ENCODE measurements at regions not wholly inside any gene's neighbourhood (a gene's known extent, or its start where the extent isn't known, plus 50 kb on each side); places are given as distances from the start of the nearest gene placed in this dataset.

DNA sequence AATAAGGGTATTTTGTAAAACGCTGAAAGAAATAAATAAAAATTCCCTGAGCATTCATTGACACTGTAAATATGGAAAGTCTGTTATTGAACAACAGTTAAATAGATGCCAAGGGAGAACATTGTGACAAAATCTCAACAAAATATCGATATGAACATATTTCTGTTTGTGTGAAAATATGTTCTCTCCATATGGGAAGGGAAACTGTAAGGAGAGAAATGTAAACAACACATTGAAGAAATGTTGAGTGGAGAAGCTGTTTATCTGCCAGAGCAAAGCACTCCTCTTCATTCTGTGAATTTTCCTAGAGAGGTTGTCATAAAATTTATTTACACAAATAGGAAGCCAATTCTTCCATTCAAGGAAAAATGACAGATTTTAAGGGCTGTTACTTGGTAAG is 57.1 kb upstream of the EOMES start:
- Histone ChIP-seq H3K4me3 (no peak overlapping the region), H4K20me1 (ENCODE audit: insufficient read depth) (no peaks in the 10 kb centered on the region), H3K27ac (no peak overlapping the region), H3K79me2 (ENCODE audit: low read depth) (no peaks in the 10 kb centered on the region), H2AFZ (no peak overlapping the region), H3F3A (ENCODE audit: insufficient read depth, low read depth) (no peaks in the 10 kb centered on the region), H3K9me2 (ENCODE audit: insufficient read depth) (no peaks in the 10 kb centered on the region), H3K27me3 (ENCODE audit: insufficient read depth, low read depth) (no peaks in the 10 kb centered on the region), H3K4me1 (replicated peaks; ENCODE audit: insufficient read depth) (no peaks in the 10 kb centered on the region), H3K36me3 (ENCODE audit: low read depth) (no peaks in the 10 kb centered on the region), H3K4me2 (no peak overlapping the region), H3K9me3 (ENCODE audit: insufficient read depth, low read depth) (no peaks in the 10 kb centered on the region)
- no TSS peak for BruUV-seq (replicated peaks)
- no peak for DNase-seq
- TF ChIP-seq, protein P1, sequence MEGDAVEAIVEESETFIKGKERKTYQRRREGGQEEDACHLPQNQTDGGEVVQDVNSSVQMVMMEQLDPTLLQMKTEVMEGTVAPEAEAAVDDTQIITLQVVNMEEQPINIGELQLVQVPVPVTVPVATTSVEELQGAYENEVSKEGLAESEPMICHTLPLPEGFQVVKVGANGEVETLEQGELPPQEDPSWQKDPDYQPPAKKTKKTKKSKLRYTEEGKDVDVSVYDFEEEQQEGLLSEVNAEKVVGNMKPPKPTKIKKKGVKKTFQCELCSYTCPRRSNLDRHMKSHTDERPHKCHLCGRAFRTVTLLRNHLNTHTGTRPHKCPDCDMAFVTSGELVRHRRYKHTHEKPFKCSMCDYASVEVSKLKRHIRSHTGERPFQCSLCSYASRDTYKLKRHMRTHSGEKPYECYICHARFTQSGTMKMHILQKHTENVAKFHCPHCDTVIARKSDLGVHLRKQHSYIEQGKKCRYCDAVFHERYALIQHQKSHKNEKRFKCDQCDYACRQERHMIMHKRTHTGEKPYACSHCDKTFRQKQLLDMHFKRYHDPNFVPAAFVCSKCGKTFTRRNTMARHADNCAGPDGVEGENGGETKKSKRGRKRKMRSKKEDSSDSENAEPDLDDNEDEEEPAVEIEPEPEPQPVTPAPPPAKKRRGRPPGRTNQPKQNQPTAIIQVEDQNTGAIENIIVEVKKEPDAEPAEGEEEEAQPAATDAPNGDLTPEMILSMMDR (conservative IDR thresholded peaks at IDR 0.05) = no peak
- TF ChIP-seq EZH2 (IDR thresholded peaks at IDR 0.05; ENCODE audit: low read depth) = no peak
- intact Hi-C loops (cut with micrococcal nuclease; ENCODE audit: unreplicated experiment) = no loop called here
- POLR2A ChIA-PET (ENCODE audit: unreplicated experiment) = no interaction called here
- CTCF ChIA-PET = no interaction called here

GRCh38 chr3:27789420-27789819 is 67.3 kb upstream of the EOMES start:
- intact Hi-C loops (cut with micrococcal nuclease; ENCODE audit: unreplicated experiment) = no loop called here
- Histone ChIP-seq H3K4me1 (replicated peaks; ENCODE audit: insufficient read depth) (no peaks in the 10 kb centered on the region), H3F3A (ENCODE audit: insufficient read depth, low read depth) (no peaks in the 10 kb centered on the region), H3K36me3 (ENCODE audit: low read depth) (no peaks in the 10 kb centered on the region), H3K9me2 (ENCODE audit: insufficient read depth) (no peaks in the 10 kb centered on the region), H3K79me2 (ENCODE audit: low read depth) (no peaks in the 10 kb centered on the region), H3K27ac (no peak overlapping the region), H4K20me1 (ENCODE audit: insufficient read depth) (no peaks in the 10 kb centered on the region), H3K9me3 (ENCODE audit: insufficient read depth, low read depth) (no peaks in the 10 kb centered on the region), H3K27me3 (ENCODE audit: insufficient read depth, low read depth) (no peaks in the 10 kb centered on the region), H3K4me3 (no peak overlapping the region), H3K4me2 (no peak overlapping the region), H2AFZ (no peak overlapping the region)
- no TSS peak for BruUV-seq (replicated peaks)
- DNase-seq = no peak
- POLR2A ChIA-PET (ENCODE audit: unreplicated experiment) = no interaction called here
- CTCF ChIA-PET = no interaction called here
- TF ChIP-seq, protein P1 (conservative IDR thresholded peaks at IDR 0.05) = no peak
- no peak for TF ChIP-seq EZH2 (IDR thresholded peaks at IDR 0.05; ENCODE audit: low read depth)

DNA sequence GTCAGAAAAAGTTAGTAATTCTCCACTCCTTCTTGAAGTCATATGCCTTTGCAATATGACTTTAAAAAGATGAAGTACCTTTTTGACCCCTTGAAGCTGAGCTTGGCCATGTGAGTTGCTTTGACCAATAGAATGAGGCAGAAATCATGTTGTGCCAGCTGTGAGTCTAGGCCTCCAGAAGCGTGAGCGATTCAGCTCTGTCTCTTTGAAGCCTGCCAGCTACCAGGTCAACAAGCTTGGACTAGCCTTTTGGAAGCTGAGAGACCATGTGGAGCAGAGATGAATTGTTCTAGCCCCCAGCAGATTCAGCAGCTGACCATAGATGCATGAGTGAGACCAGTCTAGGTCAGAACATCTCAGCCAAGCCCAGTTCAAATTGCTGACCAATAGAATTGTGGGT is 69.8 kb upstream of the EOMES start:
- no peak overlapping the region for H2AFZ ChIP-seq
- no peaks in the 10 kb centered on the region for H3K27me3 ChIP-seq (ENCODE audit: insufficient read depth, low read depth)
- no peaks in the 10 kb centered on the region for H3K9me2 ChIP-seq (ENCODE audit: insufficient read depth)
- H4K20me1 ChIP-seq (ENCODE audit: insufficient read depth) = no peaks in the 10 kb centered on the region
- no peaks in the 10 kb centered on the region for H3K9me3 ChIP-seq (ENCODE audit: insufficient read depth, low read depth)
- CTCF ChIA-PET = no interaction called here
- H3K4me3 ChIP-seq = no peak overlapping the region
- H3K27ac ChIP-seq = no peak overlapping the region
- DNase-seq = no peak
- no peaks in the 10 kb centered on the region for H3K36me3 ChIP-seq (ENCODE audit: low read depth)
- BruUV-seq (replicated peaks) = no TSS peak
- no peak for TF ChIP-seq EZH2 (IDR thresholded peaks at IDR 0.05; ENCODE audit: low read depth)
- TF ChIP-seq, protein P1 (conservative IDR thresholded peaks at IDR 0.05) = no peak
- POLR2A ChIA-PET (ENCODE audit: unreplicated experiment) = no interaction called here
- no peak overlapping the region for H3K4me2 ChIP-seq
- H3K4me1 ChIP-seq (replicated peaks; ENCODE audit: insufficient read depth) = no peaks in the 10 kb centered on the region
- no peaks in the 10 kb centered on the region for H3K79me2 ChIP-seq (ENCODE audit: low read depth)
- intact Hi-C loops (cut with micrococcal nuclease; ENCODE audit: unreplicated experiment) = no loop called here
- H3F3A ChIP-seq (ENCODE audit: insufficient read depth, low read depth) = no peaks in the 10 kb centered on the region
